GM12874 (cell line): ENCODE measurements at regions not wholly inside any gene's neighbourhood (a gene's known extent, or its start where the extent isn't known, plus 50 kb on each side); places are given as distances from the start of the nearest gene placed in this dataset.

Source experiments
- TF ChIP-seq, protein P1 (sequence below): IDR thresholded peaks from 2 replicates; pipeline ENCODE4 v1.5.1; 2011; ENCODE audit warnings: low read depth, mild to moderate bottlenecking, control low read depth, low read length, moderate library complexity; ENCODE audit not compliant: insufficient read depth

DNA sequence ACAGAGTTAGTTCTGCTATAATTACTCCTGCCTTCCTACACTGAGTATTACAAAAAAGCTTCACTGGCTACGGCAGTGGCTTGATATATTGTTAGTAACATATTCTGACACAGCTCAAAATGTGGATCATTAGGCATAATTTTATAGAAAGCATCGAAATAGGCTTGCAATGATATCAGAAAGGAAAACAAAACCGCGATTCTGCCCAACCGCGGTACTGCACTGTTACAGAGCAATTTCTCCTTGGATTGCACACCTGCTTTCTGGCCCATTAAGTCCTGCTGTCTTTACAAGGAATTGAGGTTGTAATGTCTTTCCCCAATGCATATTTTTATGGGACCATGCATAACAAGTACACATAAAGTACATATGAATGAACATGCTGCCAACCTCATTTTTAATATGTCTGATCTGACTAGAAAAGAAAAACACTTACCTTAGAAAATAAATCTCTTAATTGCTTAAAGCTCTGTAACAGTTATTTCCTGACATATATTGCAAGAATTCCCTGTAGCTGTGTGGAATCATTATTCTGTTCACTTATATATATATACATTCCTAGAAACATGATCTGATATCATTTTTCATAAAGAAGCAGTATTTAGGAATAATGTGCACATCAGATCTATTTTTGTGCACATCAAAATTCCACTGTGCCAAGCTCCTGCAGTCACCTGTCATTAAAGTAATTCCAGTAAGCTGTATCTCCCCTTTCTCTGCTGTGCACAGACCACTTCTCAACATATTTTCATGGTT is 763.9 kb downstream of the HACE1 start:
- TF ChIP-seq, protein P1, sequence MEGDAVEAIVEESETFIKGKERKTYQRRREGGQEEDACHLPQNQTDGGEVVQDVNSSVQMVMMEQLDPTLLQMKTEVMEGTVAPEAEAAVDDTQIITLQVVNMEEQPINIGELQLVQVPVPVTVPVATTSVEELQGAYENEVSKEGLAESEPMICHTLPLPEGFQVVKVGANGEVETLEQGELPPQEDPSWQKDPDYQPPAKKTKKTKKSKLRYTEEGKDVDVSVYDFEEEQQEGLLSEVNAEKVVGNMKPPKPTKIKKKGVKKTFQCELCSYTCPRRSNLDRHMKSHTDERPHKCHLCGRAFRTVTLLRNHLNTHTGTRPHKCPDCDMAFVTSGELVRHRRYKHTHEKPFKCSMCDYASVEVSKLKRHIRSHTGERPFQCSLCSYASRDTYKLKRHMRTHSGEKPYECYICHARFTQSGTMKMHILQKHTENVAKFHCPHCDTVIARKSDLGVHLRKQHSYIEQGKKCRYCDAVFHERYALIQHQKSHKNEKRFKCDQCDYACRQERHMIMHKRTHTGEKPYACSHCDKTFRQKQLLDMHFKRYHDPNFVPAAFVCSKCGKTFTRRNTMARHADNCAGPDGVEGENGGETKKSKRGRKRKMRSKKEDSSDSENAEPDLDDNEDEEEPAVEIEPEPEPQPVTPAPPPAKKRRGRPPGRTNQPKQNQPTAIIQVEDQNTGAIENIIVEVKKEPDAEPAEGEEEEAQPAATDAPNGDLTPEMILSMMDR: no peak

DNA sequence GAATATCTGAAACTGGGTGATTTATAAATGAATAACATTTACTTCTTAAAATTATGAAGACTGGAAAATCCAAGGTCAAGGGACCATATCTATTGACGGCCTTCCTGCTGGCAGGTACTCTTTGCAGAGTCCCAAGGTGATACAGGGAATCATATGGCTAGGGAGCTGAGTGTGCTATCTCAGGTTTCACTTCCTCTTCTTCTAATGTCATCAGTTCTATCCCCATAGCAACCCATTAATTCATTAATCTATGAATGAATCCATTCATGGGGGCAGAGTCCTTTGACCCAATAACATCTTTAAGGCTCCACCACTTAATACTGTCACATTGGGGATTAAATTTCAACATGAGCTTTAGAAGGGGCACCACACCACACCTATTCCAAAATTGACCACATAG is 772.0 kb downstream of the HACE1 start:
- TF ChIP-seq, protein P1: no peak

DNA sequence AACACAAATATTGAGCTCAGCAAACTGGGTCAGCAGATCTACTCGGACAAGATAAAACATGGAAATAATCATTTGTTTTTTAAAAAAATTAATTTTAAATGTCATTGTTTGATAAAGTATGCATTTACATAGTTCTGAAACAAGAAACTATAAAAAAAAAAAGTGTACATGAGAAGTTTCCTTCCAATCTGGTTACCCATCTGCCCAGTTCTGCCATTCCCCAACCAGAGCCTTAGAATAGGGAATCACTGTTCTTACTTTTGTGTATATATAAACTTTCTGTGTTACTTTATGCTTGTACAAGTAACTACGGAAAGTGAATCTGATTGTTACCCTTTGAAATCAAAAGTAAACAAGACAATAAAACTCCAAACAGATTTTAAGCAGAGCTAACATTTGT is 791.4 kb downstream of the HACE1 start:
- TF ChIP-seq, protein P1: no peak

DNA sequence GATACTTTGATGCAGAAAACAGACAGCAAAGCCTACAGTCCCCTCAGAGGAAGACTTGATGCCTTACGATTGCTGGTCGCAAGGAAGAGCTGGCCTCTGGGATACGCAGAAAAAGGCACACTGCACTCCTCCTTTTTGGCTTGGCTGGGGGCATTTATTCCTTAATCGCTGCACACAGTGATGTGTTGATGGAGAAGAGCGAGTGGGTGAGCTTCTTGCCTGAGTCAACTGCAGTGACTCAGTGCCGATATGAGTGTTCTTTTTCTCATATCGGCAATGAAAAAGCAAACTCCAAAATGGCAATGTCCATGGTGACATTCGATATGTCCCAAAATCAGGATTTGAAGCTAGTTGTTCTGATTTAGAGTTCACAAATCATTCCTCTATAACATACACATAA is 794.8 kb downstream of the HACE1 start:
- TF ChIP-seq, protein P1: no peak

DNA sequence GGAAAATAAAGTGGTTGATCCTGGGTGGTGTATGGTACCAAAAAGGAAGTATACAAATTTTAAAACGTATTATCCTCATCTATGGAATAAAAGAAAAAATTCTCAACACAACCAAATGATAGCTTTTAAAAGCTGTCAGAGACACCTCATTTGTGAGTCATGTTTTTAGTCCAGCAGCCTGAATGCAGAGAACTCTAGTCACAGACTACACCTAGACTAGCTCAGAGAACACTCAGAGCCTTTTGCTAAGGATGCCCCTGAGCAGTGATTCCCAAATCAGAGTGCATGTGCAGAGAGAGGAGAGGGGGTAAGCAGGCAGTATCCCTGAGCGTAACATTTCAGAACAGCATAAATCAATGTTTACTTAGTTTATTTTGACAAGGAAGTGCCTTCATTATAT is 809.3 kb downstream of the HACE1 start:
- TF ChIP-seq, protein P1: no peak

DNA sequence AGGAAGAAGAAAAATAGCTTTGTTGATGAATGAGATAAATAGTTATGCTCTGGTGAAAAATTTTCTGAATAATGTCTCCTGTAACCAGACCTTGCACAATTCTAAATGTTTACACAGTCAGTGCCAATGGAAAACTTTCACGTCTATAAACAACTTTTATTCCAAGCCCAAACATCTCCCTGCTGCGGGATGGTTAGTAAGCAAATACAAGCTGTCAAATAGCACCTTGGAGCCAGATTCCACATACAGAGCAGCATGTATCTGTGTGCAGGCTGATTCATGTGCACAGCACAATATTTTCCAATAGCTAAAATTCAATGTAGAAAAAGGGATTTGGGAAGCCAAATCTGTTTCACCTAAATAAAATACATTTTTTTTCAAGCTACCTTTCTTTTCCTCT is 813.3 kb downstream of the HACE1 start:
- TF ChIP-seq, protein P1: no peak

DNA sequence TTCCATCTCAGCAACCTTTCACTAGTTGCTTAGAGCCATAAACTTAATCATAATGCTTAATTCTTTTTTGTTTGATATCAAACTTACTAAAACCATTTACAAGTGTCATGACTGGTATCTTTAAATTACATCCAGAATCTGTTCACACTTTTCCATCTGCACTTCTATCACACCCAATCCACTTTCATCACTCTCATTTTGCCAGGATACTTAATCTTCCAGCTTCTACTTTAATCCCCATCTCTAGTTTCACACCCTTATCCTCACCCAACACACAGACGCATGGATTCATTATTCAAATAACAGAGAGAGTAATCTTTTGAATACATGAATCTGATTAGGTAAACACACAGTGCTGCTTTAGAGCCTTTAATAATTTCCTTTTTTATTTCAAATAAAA is 828.4 kb downstream of the HACE1 start:
- TF ChIP-seq, protein P1: no peak
